GM23248 (cell line): ENCODE measurements at regions not wholly inside any gene's neighbourhood (a gene's known extent, or its start where the extent isn't known, plus 50 kb on each side); places are given as distances from the start of the nearest gene placed in this dataset.

Experiments used
- DNase-seq: peaks from one replicate; pipeline ENCODE4 v3.0.0-alpha.2; 2015
- H2AFZ ChIP-seq: fragments of 200-600 bp; sonication (generic); 2 replicates; pipeline ENCODE4 v1.6.1; 2016; ENCODE audit warnings: antibody characterized with exemption
- H3F3A ChIP-seq: fragments of 200-600 bp; sonication (generic); 2 replicates; pipeline ENCODE4 v1.6.1; 2016; ENCODE audit warnings: mild to moderate bottlenecking, antibody characterized with exemption, mixed run types; ENCODE audit not compliant: insufficient read depth
- H3K27ac ChIP-seq: fragments of 200-600 bp; sonication (generic); 2 replicates; pipeline ENCODE4 v1.5.1; 2016; ENCODE audit warnings: mild to moderate bottlenecking
- H3K27me3 ChIP-seq: fragments of 200-600 bp; sonication (generic); replicated peaks from 2 replicates; pipeline ENCODE4 v1.6.1; 2016; ENCODE audit warnings: mild to moderate bottlenecking; ENCODE audit not compliant: insufficient read depth
- H3K36me3 ChIP-seq: fragments of 200-600 bp; sonication (generic); 2 replicates; pipeline ENCODE4 v1.6.1; 2016; ENCODE audit warnings: low read depth, mild to moderate bottlenecking
- H3K4me1 ChIP-seq: fragments of 200-600 bp; sonication (generic); 2 replicates; pipeline ENCODE4 v1.6.1; 2016; ENCODE audit warnings: mild to moderate bottlenecking; ENCODE audit not compliant: insufficient read depth
- H3K4me2 ChIP-seq: fragments of 200-600 bp; sonication (generic); one replicate; pipeline ENCODE4 v1.6.1; 2016; ENCODE audit warnings: mild to moderate bottlenecking; ENCODE audit not compliant: unreplicated experiment
- H3K4me3 ChIP-seq: fragments of 200-600 bp; sonication (generic); 2 replicates; pipeline ENCODE4 v1.5.1; 2016; ENCODE audit warnings: mild to moderate bottlenecking
- H3K79me2 ChIP-seq: fragments of 200-600 bp; sonication (generic); 2 replicates; pipeline ENCODE4 v1.6.1; 2016; ENCODE audit warnings: mild to moderate bottlenecking; ENCODE audit not compliant: insufficient read depth
- H3K9ac ChIP-seq: fragments of 200-600 bp; sonication (generic); 2 replicates; pipeline ENCODE4 v1.6.1; 2016; ENCODE audit warnings: mild to moderate bottlenecking
- H3K9me2 ChIP-seq: fragments of 200-600 bp; sonication (generic); 2 replicates; pipeline ENCODE4 v1.6.1; 2016; ENCODE audit warnings: mixed run types, mild to moderate bottlenecking, moderate library complexity; ENCODE audit not compliant: insufficient read depth
- H3K9me3 ChIP-seq: fragments of 200-600 bp; sonication (generic); one replicate; pipeline ENCODE4 v1.6.1; 2017; ENCODE audit warnings: low read depth
- H4K20me1 ChIP-seq: fragments of 200-600 bp; sonication (generic); 2 replicates; pipeline ENCODE4 v1.6.0; 2016; ENCODE audit not compliant: insufficient read depth
- EZH2 ChIP-seq: fragments of 200-600 bp; sonication (generic); IDR thresholded peaks from 2 replicates; pipeline ENCODE4 v1.6.1; 2018; ENCODE audit warnings: antibody characterized with exemption, mild to moderate bottlenecking; ENCODE audit not compliant: insufficient read depth, poor library complexity, severe bottlenecking
- EZH2phosphoT487 ChIP-seq: fragments of 200-600 bp; sonication (generic); IDR thresholded peaks from 2 replicates; pipeline ENCODE4 v1.6.1; 2018; ENCODE audit warnings: antibody characterized with exemption, moderate library complexity, mild to moderate bottlenecking, low read depth; ENCODE audit not compliant: insufficient read depth
- WGBS, 2 experiments: methylation state at CpG; one replicate each; pipeline ENCODE4 v1.1.6; 2015 to 2017; ENCODE audit warnings: low lambda C conversion rate in 2 of 2, low coverage in 1 of 2; ENCODE audit errors: missing lambda C conversion rate in 2 of 2; 5-methylcytosine and 5-hydroxymethylcytosine counted together
- in situ Hi-C: fragments of 300-500 bp; cut with MboI; formaldehyde crosslinking; loops from 2 replicates; pipeline ENCODE4 v1.15.0; 2020

GRCh38 chr10:46234431-46235060 lies 52.3 kb upstream of the ANTXRL start:
- H3K27me3 ChIP-seq, result no peaks in the 10 kb centered on the region
- no peaks in the 10 kb centered on the region for H3F3A ChIP-seq
- H2AFZ ChIP-seq, result no peak overlapping the region
- H3K36me3 ChIP-seq, result no peaks in the 10 kb centered on the region
- no peak overlapping the region for H3K4me2 ChIP-seq
- no peaks in the 10 kb centered on the region for H4K20me1 ChIP-seq
- H3K4me3 ChIP-seq, result no peak overlapping the region
- no peaks in the 10 kb centered on the region for H3K9me2 ChIP-seq
- in situ Hi-C loops, result no loop called here
- H3K4me1 ChIP-seq, result peaks cover 11% of the 10 kb centered on the region
- no peak for DNase-seq
- TF ChIP-seq EZH2 (no peak), EZH2phosphoT487 (no peak)
- WGBS, 2 experiments, result 70 to 75% methylated on average over 10 of the region's 10 CpGs
- no peak overlapping the region for H3K9ac ChIP-seq
- no peak overlapping the region for H3K27ac ChIP-seq
- H3K79me2 ChIP-seq, result no peaks in the 10 kb centered on the region
- H3K9me3 ChIP-seq, result no peaks in the 10 kb centered on the region

GRCh38 chr10:46235705-46236545 lies 50.9 kb upstream of the ANTXRL start:
- H3K9me2 ChIP-seq, result no peaks in the 10 kb centered on the region
- H3K79me2 ChIP-seq, result no peaks in the 10 kb centered on the region
- H3K4me2 ChIP-seq, result no peak overlapping the region
- H3K9me3 ChIP-seq, result no peaks in the 10 kb centered on the region
- no peak for DNase-seq
- no peaks in the 10 kb centered on the region for H3F3A ChIP-seq
- in situ Hi-C loops, result no loop called here
- no peak overlapping the region for H3K27ac ChIP-seq
- no peaks in the 10 kb centered on the region for H4K20me1 ChIP-seq
- H3K4me1 ChIP-seq, result peaks cover 11% of the 10 kb centered on the region
- TF ChIP-seq EZH2 (no peak), EZH2phosphoT487 (no peak)
- H3K27me3 ChIP-seq, result no peaks in the 10 kb centered on the region
- no peak overlapping the region for H3K9ac ChIP-seq
- H2AFZ ChIP-seq, result no peak overlapping the region
- H3K36me3 ChIP-seq, result no peaks in the 10 kb centered on the region
- no peak overlapping the region for H3K4me3 ChIP-seq
- 32 to 44% methylated on average over 5 of the region's 5 CpGs for WGBS, 2 experiments

GRCh38 chr10:46236546-46236887 lies 50.3 kb upstream of the ANTXRL start:
- no peak for TF ChIP-seq EZH2
- no peak for TF ChIP-seq EZH2phosphoT487
- Histone ChIP-seq H3K9me3 (no peaks in the 10 kb centered on the region), H3K27me3 (no peaks in the 10 kb centered on the region), H3K4me3 (no peak overlapping the region), H3K9ac (no peak overlapping the region), H3K36me3 (no peaks in the 10 kb centered on the region), H3K79me2 (no peaks in the 10 kb centered on the region), H3K9me2 (no peaks in the 10 kb centered on the region), H3F3A (no peaks in the 10 kb centered on the region), H2AFZ (no peak overlapping the region), H3K4me2 (no peak overlapping the region), H4K20me1 (no peaks in the 10 kb centered on the region), H3K4me1 (peaks cover 11% of the 10 kb centered on the region), H3K27ac (no peak overlapping the region)
- in situ Hi-C loops, result no loop called here
- DNase-seq, result no peak
- WGBS, 2 experiments, result 39 to 45% methylated on average over 2 of the region's 2 CpGs

GRCh38 chr10:46236941-46237681 lies 49.7 kb upstream of the ANTXRL start:
- Histone ChIP-seq H2AFZ (no peak overlapping the region), H3K36me3 (no peaks in the 10 kb centered on the region), H3K79me2 (no peaks in the 10 kb centered on the region), H3K27me3 (no peaks in the 10 kb centered on the region), H3K9me3 (no peaks in the 10 kb centered on the region), H3K4me1 (peaks cover 11% of the 10 kb centered on the region), H3K9me2 (no peaks in the 10 kb centered on the region), H3K27ac (no peak overlapping the region), H3K4me2 (no peak overlapping the region), H3F3A (no peaks in the 10 kb centered on the region), H3K9ac (no peak overlapping the region), H3K4me3 (no peak overlapping the region), H4K20me1 (no peaks in the 10 kb centered on the region)
- 77% methylated on average over 5 of the region's 5 CpGs for WGBS, 2 experiments
- TF ChIP-seq EZH2phosphoT487 (no peak), EZH2 (no peak)
- no peak for DNase-seq
- in situ Hi-C loops, result no loop called here
